Heart left ventricle (tissue), 13 donors: ENCODE measurements at regions not wholly inside any gene's neighbourhood (a gene's known extent, or its start where the extent isn't known, plus 50 kb on each side); places are given as distances from the start of the nearest gene placed in this dataset.

Source experiments
- POLR2A ChIP-seq, 2 donors: fragments of 450-650 bp; IDR thresholded peaks; one replicate each; pipeline ENCODE4 v1.6.1; 2017; ENCODE audit warnings: antibody characterized with exemption in 2 of 2, mild to moderate bottlenecking in 2 of 2, moderate library complexity in 2 of 2
- TF ChIP-seq, protein P1 (sequence below), 12 donors: fragments of 200-600 bp; sonication (generic) in 4 of 12; IDR thresholded peaks; one replicate each; pipeline versions ENCODE4 v1.5.0 to v1.8.0; 2018 to 2022; ENCODE audit warnings: antibody characterized with exemption in 12 of 12, mild to moderate bottlenecking in 5 of 12
- donor health status: ischemic (EF 13 %, LVEDD 7.1; RV severe dilation, severe dysfunction).
- donor health status: DM: no; HTN: yes; CAD: no.
- donor health status: DM: no; HTN: no; CAD: no.
- donor health status: ischemic (EF 25% LVEDD 6.9; RV normal size, moderate dysfunction).
- donor health status: ischemic (EF 25% LVEDD 5.7; RV mildly dilated, moderate dysfunction).
- donor health status: ischemic (EF 35%, LVEDD 5.7; RV mildly dilated, moderate dysfunction).
- donor health status: nonischemic (EF 11% LVEDD 7.7; RV severe dilation, severe dysfunction).
- donor health status: DM: yes; HTN: yes; CAD: no.
- donor health status: PGD.
- donor health status: ischemic (EF 29% LVEDD 5.4; RV normal size, mild dysfunction).
- donor health status: nonischemic (EF 23%, LVEDD 6.1; RV moderate dilation, normal function).

DNA sequence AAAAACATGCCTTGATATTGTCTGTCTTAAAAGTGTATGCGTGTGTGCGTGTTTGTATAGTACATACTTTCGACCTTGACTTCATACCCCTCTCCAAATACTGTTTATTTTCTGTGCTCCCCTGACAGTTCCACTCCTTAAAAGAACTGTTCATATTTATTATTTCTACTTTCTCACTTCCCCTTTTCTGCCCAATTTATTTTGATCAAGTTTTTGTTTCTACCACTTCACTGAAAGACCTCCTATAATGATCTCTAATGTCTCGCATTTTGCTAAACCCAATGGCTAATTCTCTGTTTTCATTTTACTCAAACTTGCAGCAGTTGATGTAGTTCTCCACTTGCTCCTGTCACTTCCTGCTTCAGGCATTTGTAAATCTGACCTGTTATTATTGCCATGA, 426.1 kb upstream of the KLF12 start:
- TF ChIP-seq, protein P1, sequence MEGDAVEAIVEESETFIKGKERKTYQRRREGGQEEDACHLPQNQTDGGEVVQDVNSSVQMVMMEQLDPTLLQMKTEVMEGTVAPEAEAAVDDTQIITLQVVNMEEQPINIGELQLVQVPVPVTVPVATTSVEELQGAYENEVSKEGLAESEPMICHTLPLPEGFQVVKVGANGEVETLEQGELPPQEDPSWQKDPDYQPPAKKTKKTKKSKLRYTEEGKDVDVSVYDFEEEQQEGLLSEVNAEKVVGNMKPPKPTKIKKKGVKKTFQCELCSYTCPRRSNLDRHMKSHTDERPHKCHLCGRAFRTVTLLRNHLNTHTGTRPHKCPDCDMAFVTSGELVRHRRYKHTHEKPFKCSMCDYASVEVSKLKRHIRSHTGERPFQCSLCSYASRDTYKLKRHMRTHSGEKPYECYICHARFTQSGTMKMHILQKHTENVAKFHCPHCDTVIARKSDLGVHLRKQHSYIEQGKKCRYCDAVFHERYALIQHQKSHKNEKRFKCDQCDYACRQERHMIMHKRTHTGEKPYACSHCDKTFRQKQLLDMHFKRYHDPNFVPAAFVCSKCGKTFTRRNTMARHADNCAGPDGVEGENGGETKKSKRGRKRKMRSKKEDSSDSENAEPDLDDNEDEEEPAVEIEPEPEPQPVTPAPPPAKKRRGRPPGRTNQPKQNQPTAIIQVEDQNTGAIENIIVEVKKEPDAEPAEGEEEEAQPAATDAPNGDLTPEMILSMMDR (IDR thresholded peaks at IDR 0.05) = no peak
- TF ChIP-seq POLR2A (IDR thresholded peaks at IDR 0.05) = no peak
